Type B pancreatic cell (in vitro differentiated cells): ENCODE measurements at regions not wholly inside any gene's neighbourhood (a gene's known extent, or its start where the extent isn't known, plus 50 kb on each side); places are given as distances from the start of the nearest gene placed in this dataset.

Experiments
- DNase-seq: peaks from one replicate; pipeline ENCODE4 v3.0.0; 2021; ENCODE audit warnings: mixed read lengths; ENCODE audit not compliant: unreplicated experiment; ENCODE audit errors: extremely low spot score
- H3K27ac Mint-ChIP-seq: 2 replicates; pipeline ENCODE4 v1.8.0; 2021; ENCODE audit warnings: mild to moderate bottlenecking, mixed read lengths
- H3K27me3 Mint-ChIP-seq: 2 replicates; pipeline ENCODE4 v1.8.0; 2021; ENCODE audit warnings: mixed read lengths
- H3K36me3 Mint-ChIP-seq: 2 replicates; pipeline ENCODE4 v1.8.0; 2021; ENCODE audit warnings: mixed read lengths
- H3K4me1 Mint-ChIP-seq: one replicate; pipeline ENCODE4 v1.8.0; 2021; ENCODE audit warnings: mixed read lengths; ENCODE audit not compliant: unreplicated experiment
- H3K4me3 Mint-ChIP-seq: 2 replicates; pipeline ENCODE4 v1.8.0; 2021; ENCODE audit warnings: mild to moderate bottlenecking, mixed read lengths
- H3K9me3 Mint-ChIP-seq: 2 replicates; pipeline ENCODE4 v1.8.0; 2021; ENCODE audit warnings: mixed read lengths
- TF ChIP-seq, protein P1 (sequence below): fragments of 200-600 bp; sonication (generic); conservative IDR thresholded peaks from 2 replicates; pipeline ENCODE4 v1.5.0; 2021; ENCODE audit warnings: antibody characterized with exemption, mild to moderate bottlenecking

DNA sequence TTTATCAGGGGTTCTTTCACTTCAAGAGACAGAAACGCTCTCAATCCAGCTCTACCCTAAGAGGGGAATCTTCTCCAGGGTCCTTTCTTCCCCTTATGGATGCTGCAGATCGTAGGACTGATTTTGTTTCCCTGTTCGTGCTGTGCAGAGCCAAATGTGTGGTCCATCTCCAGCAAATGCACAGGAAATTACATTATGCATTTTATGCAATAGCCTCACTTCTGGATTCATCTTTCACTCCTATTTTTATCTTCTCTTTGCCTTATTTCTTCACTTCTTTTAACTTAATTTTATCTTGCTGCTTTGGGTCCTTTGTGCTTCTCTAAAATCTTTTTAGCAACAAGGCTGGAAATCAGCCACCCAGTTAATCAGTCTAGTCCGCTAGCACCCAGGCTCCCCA lies 184.5 kb upstream of the INHBA start:
- no peak for DNase-seq
- no peak overlapping the region for H3K27ac Mint-ChIP-seq
- no peaks in the 10 kb centered on the region for H3K36me3 Mint-ChIP-seq
- peaks cover 18% of the 10 kb centered on the region for H3K27me3 Mint-ChIP-seq
- no peaks in the 10 kb centered on the region for H3K4me1 Mint-ChIP-seq
- no peak overlapping the region for H3K4me3 Mint-ChIP-seq
- TF ChIP-seq, protein P1, sequence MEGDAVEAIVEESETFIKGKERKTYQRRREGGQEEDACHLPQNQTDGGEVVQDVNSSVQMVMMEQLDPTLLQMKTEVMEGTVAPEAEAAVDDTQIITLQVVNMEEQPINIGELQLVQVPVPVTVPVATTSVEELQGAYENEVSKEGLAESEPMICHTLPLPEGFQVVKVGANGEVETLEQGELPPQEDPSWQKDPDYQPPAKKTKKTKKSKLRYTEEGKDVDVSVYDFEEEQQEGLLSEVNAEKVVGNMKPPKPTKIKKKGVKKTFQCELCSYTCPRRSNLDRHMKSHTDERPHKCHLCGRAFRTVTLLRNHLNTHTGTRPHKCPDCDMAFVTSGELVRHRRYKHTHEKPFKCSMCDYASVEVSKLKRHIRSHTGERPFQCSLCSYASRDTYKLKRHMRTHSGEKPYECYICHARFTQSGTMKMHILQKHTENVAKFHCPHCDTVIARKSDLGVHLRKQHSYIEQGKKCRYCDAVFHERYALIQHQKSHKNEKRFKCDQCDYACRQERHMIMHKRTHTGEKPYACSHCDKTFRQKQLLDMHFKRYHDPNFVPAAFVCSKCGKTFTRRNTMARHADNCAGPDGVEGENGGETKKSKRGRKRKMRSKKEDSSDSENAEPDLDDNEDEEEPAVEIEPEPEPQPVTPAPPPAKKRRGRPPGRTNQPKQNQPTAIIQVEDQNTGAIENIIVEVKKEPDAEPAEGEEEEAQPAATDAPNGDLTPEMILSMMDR, result no peak
- no peaks in the 10 kb centered on the region for H3K9me3 Mint-ChIP-seq

DNA sequence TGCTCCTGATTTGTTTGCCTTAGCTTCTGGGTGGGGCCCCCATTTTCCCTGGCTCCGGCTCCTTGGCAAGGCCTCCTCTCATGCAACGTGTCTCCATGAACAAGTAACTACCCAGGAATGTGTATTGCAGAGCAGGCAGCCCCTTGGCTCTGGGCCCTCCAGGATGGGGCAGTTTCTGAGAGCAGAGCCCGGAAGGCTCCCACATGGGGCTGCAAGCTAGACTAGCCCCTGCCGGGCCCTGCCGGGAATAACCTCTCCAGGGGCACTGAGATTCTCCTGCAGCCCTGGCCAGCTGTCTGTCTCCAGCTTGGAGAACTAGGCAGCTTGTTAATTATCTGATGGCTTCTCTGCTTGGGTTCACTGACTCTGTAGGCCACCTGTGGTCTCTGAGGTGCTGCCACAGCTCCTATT lies 184.0 kb upstream of the INHBA start:
- no peaks in the 10 kb centered on the region for H3K36me3 Mint-ChIP-seq
- TF ChIP-seq, protein P1, result no peak
- no peaks in the 10 kb centered on the region for H3K4me1 Mint-ChIP-seq
- peaks cover 18% of the 10 kb centered on the region for H3K27me3 Mint-ChIP-seq
- no peak overlapping the region for H3K4me3 Mint-ChIP-seq
- H3K9me3 Mint-ChIP-seq, result no peaks in the 10 kb centered on the region
- DNase-seq, result no peak
- H3K27ac Mint-ChIP-seq, result no peak overlapping the region

DNA sequence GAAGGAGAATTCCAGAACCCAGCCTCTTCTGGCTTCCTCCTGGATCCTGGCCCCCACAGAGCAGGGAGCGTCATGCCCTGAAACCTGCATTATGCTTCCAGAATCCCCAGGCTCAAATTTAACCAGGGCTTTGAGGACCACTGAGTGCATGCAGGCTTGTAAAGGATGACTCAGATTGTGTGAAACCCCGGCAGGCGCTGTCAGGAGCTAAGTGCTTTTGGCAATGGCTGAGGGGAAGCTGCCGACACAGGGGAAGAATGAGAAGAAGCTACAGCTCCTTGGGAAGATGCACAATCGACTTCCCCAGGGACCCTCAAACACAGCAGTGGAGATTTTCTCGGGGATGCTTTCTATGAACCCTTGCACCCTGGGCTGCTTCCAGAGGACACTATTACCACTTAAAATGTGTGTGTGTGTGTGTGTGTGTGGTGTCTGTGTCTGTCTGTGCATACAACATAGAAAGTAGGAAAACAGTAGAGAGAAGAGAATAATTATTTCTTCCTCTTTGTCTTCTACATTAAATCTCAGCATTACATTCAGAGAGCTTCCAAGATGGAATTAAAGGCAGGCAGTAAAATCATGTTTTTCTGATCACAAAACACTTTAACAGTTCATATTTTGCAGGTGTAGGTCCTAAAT lies 183.5 kb upstream of the INHBA start:
- Mint-ChIP-seq H3K4me3 (no peak overlapping the region), H3K27me3 (peaks cover 18% of the 10 kb centered on the region), H3K4me1 (no peaks in the 10 kb centered on the region), H3K36me3 (no peaks in the 10 kb centered on the region), H3K27ac (no peak overlapping the region), H3K9me3 (no peaks in the 10 kb centered on the region)
- DNase-seq, result no peak
- TF ChIP-seq, protein P1, result no peak

DNA sequence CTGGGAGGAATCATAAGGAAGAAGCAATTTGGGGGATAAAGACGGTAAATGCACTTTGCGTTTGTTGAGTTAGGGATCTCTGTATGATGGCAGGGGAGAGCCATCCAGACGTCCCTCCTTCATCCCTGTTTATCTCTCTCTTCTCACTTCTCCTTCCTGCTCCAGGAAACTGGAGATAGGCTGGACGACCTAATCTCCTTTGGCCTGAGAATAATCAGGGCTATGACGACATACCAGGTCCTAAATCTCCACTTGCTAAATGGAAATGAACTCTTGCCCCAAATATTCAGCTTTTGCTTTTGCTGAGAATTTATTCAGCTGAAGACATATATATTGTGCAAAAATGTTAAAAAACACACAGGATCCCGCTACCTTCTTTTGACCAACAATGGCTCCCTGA lies 182.9 kb upstream of the INHBA start:
- TF ChIP-seq, protein P1, result no peak
- Mint-ChIP-seq H3K36me3 (no peaks in the 10 kb centered on the region), H3K27ac (no peak overlapping the region), H3K9me3 (no peaks in the 10 kb centered on the region), H3K4me1 (no peaks in the 10 kb centered on the region), H3K27me3 (peaks cover 18% of the 10 kb centered on the region), H3K4me3 (no peak overlapping the region)
- no peak for DNase-seq

DNA sequence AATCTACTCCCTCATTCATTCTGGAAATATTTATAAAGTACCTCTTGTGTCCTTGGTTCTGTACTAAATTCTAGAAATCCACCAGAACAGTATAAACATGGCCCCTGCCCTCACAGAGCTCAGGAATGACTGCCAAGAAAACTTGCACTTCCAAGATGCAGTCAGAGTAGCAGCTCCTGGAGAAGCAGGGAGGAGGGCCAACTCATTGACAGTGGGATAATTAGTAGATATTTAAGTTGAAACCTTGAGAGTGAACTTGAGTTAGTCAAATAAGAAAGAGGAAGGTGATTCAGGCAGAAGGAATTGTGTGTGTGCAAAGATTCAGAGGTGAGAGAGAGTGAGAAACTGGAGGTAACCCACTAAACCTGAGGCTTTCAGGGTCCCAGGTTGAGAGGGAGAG lies 182.2 kb upstream of the INHBA start:
- Mint-ChIP-seq H3K4me3 (no peak overlapping the region), H3K36me3 (no peaks in the 10 kb centered on the region), H3K27me3 (peaks cover 18% of the 10 kb centered on the region), H3K27ac (no peak overlapping the region), H3K9me3 (no peaks in the 10 kb centered on the region), H3K4me1 (no peaks in the 10 kb centered on the region)
- TF ChIP-seq, protein P1, result no peak
- no peak for DNase-seq
